Stimulated activated CD4-positive, alpha-beta T cell treated with anti-CD3 and anti-CD28 coated beads, Interleukin-4, amount 100 ng/mL, for 48 hours (primary cell): ENCODE measurements at regions not wholly inside any gene's neighbourhood (a gene's known extent, or its start where the extent isn't known, plus 50 kb on each side); places are given as distances from the start of the nearest gene placed in this dataset.

ENCODE experiments used
- DNase-seq, 2 donors: peaks; one replicate each; pipeline ENCODE4 v3.0.0-alpha.2; 2020; ENCODE audit warnings: low read depth in 2 of 2

- no peak for DNase-seq
Observed at GRCh38 chr4:178556796-178557195, 1114.6 kb upstream of the AGA start.

GRCh38 chr4:178577933-178578332 is 1135.7 kb upstream of the AGA start:
- no peak for DNase-seq

- no peak for DNase-seq
Observed at GRCh38 chr4:178595500-178596138, 1153.4 kb upstream of the AGA start.

GRCh38 chr4:178598672-178599071 is 1156.4 kb upstream of the AGA start:
- no peak for DNase-seq

- DNase-seq: no peak
Observed at GRCh38 chr4:178599521-178599920, 1157.3 kb upstream of the AGA start.

GRCh38 chr4:178602833-178603232 is 1160.6 kb upstream of the AGA start:
- no peak for DNase-seq

GRCh38 chr4:178611062-178611461 is 1168.8 kb upstream of the AGA start:
- DNase-seq: no peak

- no peak for DNase-seq
Observed at GRCh38 chr4:178612733-178613132, 1170.5 kb upstream of the AGA start.

GRCh38 chr4:178632415-178632814 is 1190.2 kb upstream of the AGA start:
- DNase-seq: no peak

- no peak for DNase-seq
Observed at GRCh38 chr4:178633263-178633662, 1191.0 kb upstream of the AGA start.

- DNase-seq: no peak
Observed at GRCh38 chr4:178664621-178665020, 1222.4 kb upstream of the AGA start.

- DNase-seq: no peak
Observed at GRCh38 chr4:178665916-178666315, 1223.7 kb upstream of the AGA start.

GRCh38 chr4:178671766-178672165 is 1229.5 kb upstream of the AGA start:
- no peak for DNase-seq

GRCh38 chr4:178672512-178672911 is 1230.3 kb upstream of the AGA start:
- DNase-seq: no peak

- no peak for DNase-seq
Observed at GRCh38 chr4:178681871-178682270, 1239.6 kb upstream of the AGA start.

GRCh38 chr4:178689926-178690325 is 1247.7 kb upstream of the AGA start:
- no peak for DNase-seq

- no peak for DNase-seq
Observed at GRCh38 chr4:178693816-178694215, 1251.6 kb upstream of the AGA start.

GRCh38 chr4:178696515-178696914 is 1254.3 kb upstream of the AGA start:
- DNase-seq: no peak

- no peak for DNase-seq
Observed at GRCh38 chr4:178712486-178712885, 1270.2 kb upstream of the AGA start.

GRCh38 chr4:178738026-178738425 is 1295.8 kb upstream of the AGA start:
- DNase-seq: no peak

- no peak for DNase-seq
Observed at GRCh38 chr4:178745203-178745602, 1303.0 kb upstream of the AGA start.

GRCh38 chr4:178752954-178753525 is 1310.8 kb upstream of the AGA start:
- DNase-seq: no peak

GRCh38 chr4:178778496-178778895 is 1336.3 kb upstream of the AGA start:
- no peak for DNase-seq

- no peak for DNase-seq
Observed at GRCh38 chr4:178781779-178782178, 1339.5 kb upstream of the AGA start.
